22Rv1 (cell line): ENCODE measurements at regions not wholly inside any gene's neighbourhood (a gene's known extent, or its start where the extent isn't known, plus 50 kb on each side); places are given as distances from the start of the nearest gene placed in this dataset.

Experiments used
- CTCF ChIP-seq: fragments of 450-650 bp; IDR thresholded peaks from 2 replicates; pipeline ENCODE4 v1.5.1; 2017; ENCODE audit warnings: mild to moderate bottlenecking
- ZFX ChIP-seq: fragments of 450-650 bp; IDR thresholded peaks from 2 replicates; pipeline ENCODE4 v1.6.1; 2017; ENCODE audit warnings: antibody characterized with exemption, borderline replicate concordance

DNA sequence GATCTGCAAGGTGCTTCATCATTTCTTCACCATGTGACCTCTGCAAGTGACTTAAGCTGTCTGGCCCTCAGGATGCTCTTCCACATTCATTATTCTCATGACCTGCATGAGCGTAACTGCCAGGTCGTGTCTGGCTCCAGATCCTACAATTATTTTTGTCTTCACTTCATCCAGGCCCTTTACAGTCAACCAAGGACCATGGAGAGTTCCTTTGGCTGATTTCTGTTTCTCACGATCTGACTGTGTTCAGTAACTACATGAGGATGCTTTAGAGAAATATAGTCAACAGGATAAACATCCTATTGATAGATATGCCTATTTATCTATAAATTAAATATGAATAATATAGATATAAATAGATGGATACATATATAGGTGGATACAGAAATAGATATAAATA lies 1251.6 kb downstream of the NLGN4Y start:
- TF ChIP-seq CTCF (no peak), ZFX (no peak)
